Transverse colon (tissue), 4 donors: ENCODE measurements at regions not wholly inside any gene's neighbourhood (a gene's known extent, or its start where the extent isn't known, plus 50 kb on each side); places are given as distances from the start of the nearest gene placed in this dataset.

Experiments used
- DNase-seq: peaks from one replicate; pipeline ENCODE4 v3.0.0-alpha.2; 2019
- H3K27ac ChIP-seq, 4 donors: fragments of 200-600 bp; sonication (generic); 2 replicates each; pipeline ENCODE4 v1.5.1; 2016 to 2018; ENCODE audit warnings: inconsistent platforms in 4 of 4
- H3K27me3 ChIP-seq: fragments of 200-600 bp; sonication (generic); 2 replicates; pipeline ENCODE4 v1.5.1; 2017; ENCODE audit warnings: inconsistent platforms
- H3K36me3 ChIP-seq, 4 donors: fragments of 200-600 bp; sonication (generic); 2 replicates each; pipeline ENCODE4 v1.5.1; 2017 to 2019; ENCODE audit warnings: inconsistent platforms in 4 of 4
- H3K4me1 ChIP-seq, 4 donors: fragments of 200-600 bp; sonication (generic); 2 replicates each; pipeline ENCODE4 v1.5.1; 2017 to 2020; ENCODE audit warnings: inconsistent platforms in 4 of 4
- H3K4me3 ChIP-seq, 4 donors: fragments of 200-600 bp; sonication (generic); 1 replicate in 1 of 4; 2 replicates in 3 of 4; pipeline versions ENCODE4 v1.5.1 to v1.6.1; 2017 to 2019; ENCODE audit warnings: inconsistent platforms in 4 of 4
- H3K9me3 ChIP-seq, 2 donors: fragments of 200-600 bp; sonication (generic); 2 replicates each; pipeline ENCODE4 v1.5.1; 2017 to 2019; ENCODE audit warnings: inconsistent platforms in 2 of 2
- EP300 ChIP-seq: sonication (generic); formaldehyde crosslinking; IDR thresholded peaks from one replicate; pipeline ENCODE4 v1.6.1; 2017; ENCODE audit warnings: antibody characterized with exemption, low read depth
- POLR2A ChIP-seq: fragments of 450-650 bp; IDR thresholded peaks from one replicate; pipeline ENCODE4 v1.6.1; 2016; ENCODE audit warnings: antibody characterized with exemption, mild to moderate bottlenecking, moderate library complexity
- POLR2AphosphoS5 ChIP-seq, 3 donors: sonication (generic); formaldehyde crosslinking; IDR thresholded peaks; one replicate each; pipeline ENCODE4 v1.6.1; 2016; ENCODE audit warnings: antibody characterized with exemption in 3 of 3
- WGBS, 2 donors: methylation state at CpG; one replicate each; pipeline ENCODE4 v1.1.5; 2018; ENCODE audit warnings: low coverage in 1 of 2; 5-methylcytosine and 5-hydroxymethylcytosine counted together
- in situ Hi-C, 4 donors: fragments of 200-750 bp; cut with MboI; loops; one replicate each; pipeline versions ENCODE4 v1.15.0 to v1.15.1; 2017; ENCODE audit warnings: low sequenced_read_pairs in 3 of 4, low pct_ligation_motif_present in 1 of 4, low pct_unique_long_range_greater_than_20kb in 1 of 4
- intact Hi-C: fragments of 100-400 bp; cut with DNase I; formaldehyde crosslinking; loops from one replicate; pipeline ENCODE4 v1.15.1; 2023; ENCODE audit warnings: low total_unique reads
- TF ChIP-seq, protein P1 (sequence below), 5 experiments: fragments of 200-600 bp in 3 of 5; fragments of 450-650 bp in 2 of 5; sonication (generic) in 3 of 5; IDR thresholded peaks; 1 replicate in 2 of 5; 2 replicates in 3 of 5; pipeline ENCODE4 v1.5.1; 2016 to 2017; ENCODE audit warnings: antibody characterized with exemption in 5 of 5, inconsistent platforms in 3 of 5, mild to moderate bottlenecking in 2 of 5, moderate library complexity in 1 of 5

GRCh38 chr13:106799781-106800335 lies 231.9 kb upstream of the ARGLU1 start:
- Histone ChIP-seq H3K27me3 (no peaks in the 10 kb centered on the region), H3K4me1 (no peaks in the 10 kb centered on the region), H3K4me3 (no peak overlapping the region), H3K27ac (no peak overlapping the region), H3K36me3 (no peaks in the 10 kb centered on the region), H3K9me3 (no peaks in the 10 kb centered on the region)
- intact Hi-C loops (no loop called here), in situ Hi-C loops (no loop called here)
- 79 to 91% methylated on average over 5 to 10 of the region's 10 CpGs for WGBS, 2 donors
- TF ChIP-seq, protein P1, sequence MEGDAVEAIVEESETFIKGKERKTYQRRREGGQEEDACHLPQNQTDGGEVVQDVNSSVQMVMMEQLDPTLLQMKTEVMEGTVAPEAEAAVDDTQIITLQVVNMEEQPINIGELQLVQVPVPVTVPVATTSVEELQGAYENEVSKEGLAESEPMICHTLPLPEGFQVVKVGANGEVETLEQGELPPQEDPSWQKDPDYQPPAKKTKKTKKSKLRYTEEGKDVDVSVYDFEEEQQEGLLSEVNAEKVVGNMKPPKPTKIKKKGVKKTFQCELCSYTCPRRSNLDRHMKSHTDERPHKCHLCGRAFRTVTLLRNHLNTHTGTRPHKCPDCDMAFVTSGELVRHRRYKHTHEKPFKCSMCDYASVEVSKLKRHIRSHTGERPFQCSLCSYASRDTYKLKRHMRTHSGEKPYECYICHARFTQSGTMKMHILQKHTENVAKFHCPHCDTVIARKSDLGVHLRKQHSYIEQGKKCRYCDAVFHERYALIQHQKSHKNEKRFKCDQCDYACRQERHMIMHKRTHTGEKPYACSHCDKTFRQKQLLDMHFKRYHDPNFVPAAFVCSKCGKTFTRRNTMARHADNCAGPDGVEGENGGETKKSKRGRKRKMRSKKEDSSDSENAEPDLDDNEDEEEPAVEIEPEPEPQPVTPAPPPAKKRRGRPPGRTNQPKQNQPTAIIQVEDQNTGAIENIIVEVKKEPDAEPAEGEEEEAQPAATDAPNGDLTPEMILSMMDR (IDR thresholded peaks at IDR 0.05): no peak
- TF ChIP-seq POLR2AphosphoS5 (IDR thresholded peaks at IDR 0.05): no peak
- TF ChIP-seq POLR2A: no peak
- TF ChIP-seq EP300: no peak
- DNase-seq: no peak

GRCh38 chr13:106797081-106797640 lies 229.2 kb upstream of the ARGLU1 start:
- no peaks in the 10 kb centered on the region for H3K36me3 ChIP-seq
- no peaks in the 10 kb centered on the region for H3K27me3 ChIP-seq
- intact Hi-C loops (no loop called here), in situ Hi-C loops (no loop called here)
- TF ChIP-seq POLR2AphosphoS5 (IDR thresholded peaks at IDR 0.05): no peak
- TF ChIP-seq, protein P1 (IDR thresholded peaks at IDR 0.05): no peak
- no peaks in the 10 kb centered on the region for H3K4me1 ChIP-seq
- DNase-seq: no peak
- H3K9me3 ChIP-seq: no peaks in the 10 kb centered on the region
- no peak overlapping the region for H3K27ac ChIP-seq
- 85 to 86% methylated on average over 8 to 9 of the region's 9 CpGs for WGBS, 2 donors
- H3K4me3 ChIP-seq: no peak overlapping the region

GRCh38 chr13:106796280-106797047 lies 228.5 kb upstream of the ARGLU1 start:
- no peaks in the 10 kb centered on the region for H3K9me3 ChIP-seq
- 50 to 54% methylated on average over 15 to 16 of the region's 16 CpGs for WGBS, 2 donors
- H3K36me3 ChIP-seq: no peaks in the 10 kb centered on the region
- no peaks in the 10 kb centered on the region for H3K4me1 ChIP-seq
- DNase-seq: no peak
- peak overlapping the region in 1 of 4 donors; percentile 22 for H3K4me3 ChIP-seq
- H3K27me3 ChIP-seq: no peaks in the 10 kb centered on the region
- no peak overlapping the region for H3K27ac ChIP-seq
- TF ChIP-seq POLR2A: no peak
- TF ChIP-seq, protein P1 (IDR thresholded peaks at IDR 0.05): no peak
- in situ Hi-C loops: no loop called here
- intact Hi-C loops: no loop called here

DNA sequence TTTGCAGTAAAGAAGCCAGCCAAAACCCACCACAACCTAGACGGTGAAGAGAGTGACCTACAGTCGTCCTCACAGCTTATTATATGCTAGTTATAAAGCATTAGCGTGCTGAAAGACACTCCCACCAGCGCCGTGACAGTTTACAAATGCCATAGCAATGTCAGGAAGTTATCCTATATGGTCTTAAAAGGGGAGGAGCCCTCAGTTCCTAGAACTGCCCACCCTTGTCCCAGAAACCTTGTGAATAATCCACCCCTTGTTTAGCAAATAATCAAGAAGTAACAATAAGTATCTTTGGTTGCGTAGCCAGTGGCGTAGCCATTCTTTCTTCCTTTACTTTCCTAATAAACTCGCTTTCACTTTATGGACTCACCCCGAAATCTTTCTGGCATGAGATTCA lies 227.9 kb upstream of the ARGLU1 start:
- no peak for DNase-seq
- peak overlapping the region in 1 of 4 donors; percentile 22 for H3K4me3 ChIP-seq
- intact Hi-C loops: no loop called here
- H3K9me3 ChIP-seq: no peaks in the 10 kb centered on the region
- in situ Hi-C loops: no loop called here
- TF ChIP-seq POLR2A (no peak), EP300 (no peak), POLR2AphosphoS5 (IDR thresholded peaks at IDR 0.05) (no peak)
- TF ChIP-seq, protein P1 (IDR thresholded peaks at IDR 0.05): no peak
- no peak overlapping the region for H3K27ac ChIP-seq
- WGBS, 2 donors: 47 to 67% methylated on average over 4 to 9 of the region's 9 CpGs
- no peaks in the 10 kb centered on the region for H3K27me3 ChIP-seq
- no peaks in the 10 kb centered on the region for H3K36me3 ChIP-seq
- H3K4me1 ChIP-seq: no peaks in the 10 kb centered on the region
